ENCODE measurements at regions not wholly inside any gene's neighbourhood (a gene's known extent, or its start where the extent isn't known, plus 50 kb on each side); places are given as distances from the start of the nearest gene placed in this dataset.

- TF ChIP-seq CTCF (IDR thresholded peaks at IDR 0.05 in 2 of 3, conservative IDR thresholded peaks at IDR 0.05 in 1 of 3; ENCODE audit: borderline replicate concordance in 1 of 3, insufficient read depth in 1 of 3, low read depth in 2 of 3, low read length in 2 of 3) (no peak), ZNF274 (IDR thresholded peaks at IDR 0.05; ENCODE audit: low read depth, low read length) (no peak), SRF (IDR thresholded peaks at IDR 0.05; ENCODE audit: low read depth) (no peak), POLR2A (IDR thresholded peaks at IDR 0.05; ENCODE audit: borderline replicate concordance, extremely low read depth, insufficient read depth, insufficient read length) (no peak), REST (IDR thresholded peaks at IDR 0.05; ENCODE audit: low read depth) (no peak), SIN3A (IDR thresholded peaks at IDR 0.05; ENCODE audit: low read depth) (no peak), POLR2AphosphoS5 (IDR thresholded peaks at IDR 0.05; ENCODE audit: low read depth, low read length) (no peak), FOSL1 (IDR thresholded peaks at IDR 0.05; ENCODE audit: low read depth) (no peak), EZH2phosphoT487 (IDR thresholded peaks at IDR 0.05; ENCODE audit: borderline replicate concordance) (no peak), MAX (IDR thresholded peaks at IDR 0.05) (no peak), CEBPB (IDR thresholded peaks at IDR 0.05; ENCODE audit: low read depth) (no peak)
Observed at GRCh38 chrX:99033226-99033901, 1376.7 kb downstream of the PCDH19 start.
